HG03039 (cell line): ENCODE measurements at regions not wholly inside any gene's neighbourhood (a gene's known extent, or its start where the extent isn't known, plus 50 kb on each side); places are given as distances from the start of the nearest gene placed in this dataset.

Source experiments
- ATAC-seq: cut with Tn5 transposase; IDR thresholded peaks from one replicate; pipeline ENCODE4 v1.9.1; 2021; ENCODE audit warnings: mild to moderate bottlenecking, moderate library complexity; ENCODE audit not compliant: unreplicated experiment

DNA sequence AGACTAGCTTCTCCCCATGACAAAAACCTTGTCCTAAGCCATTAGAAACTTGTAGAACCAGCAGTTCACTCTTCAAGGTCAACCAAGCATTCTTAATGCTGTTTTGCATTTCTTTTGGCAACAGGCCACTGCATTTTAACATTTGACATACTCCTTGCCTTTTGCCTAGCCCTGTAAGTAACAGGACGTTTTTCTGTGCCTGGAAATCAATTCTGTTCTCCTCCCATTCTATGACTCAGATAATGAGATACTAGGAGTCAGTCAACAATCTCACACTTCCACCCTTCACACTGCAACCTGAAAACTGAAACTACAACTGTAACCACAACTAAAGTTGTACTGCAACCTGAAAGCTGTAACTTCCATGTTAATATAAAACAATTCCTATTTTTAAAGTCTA, 268.7 kb downstream of the MZT1 start:
- ATAC-seq: no peak

DNA sequence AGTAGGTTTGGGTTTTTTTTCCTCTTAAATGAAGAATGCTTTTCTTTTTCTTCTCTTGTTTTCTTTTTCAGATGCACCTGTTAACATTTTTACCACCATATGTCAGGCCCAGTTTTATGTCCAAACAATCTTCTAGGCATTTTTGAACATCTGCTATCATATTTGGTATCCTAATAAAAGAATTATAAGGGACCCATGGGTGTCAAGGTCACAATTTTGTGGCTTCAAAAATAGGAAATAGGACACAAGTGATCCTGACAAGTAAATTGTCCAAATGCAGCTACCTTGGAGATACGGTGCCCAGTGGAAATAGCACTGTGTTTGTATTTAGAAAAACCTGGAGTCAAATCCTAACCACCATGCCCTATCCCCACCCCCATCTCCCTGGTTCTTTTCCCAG, 270.3 kb downstream of the MZT1 start:
- ATAC-seq: no peak

DNA sequence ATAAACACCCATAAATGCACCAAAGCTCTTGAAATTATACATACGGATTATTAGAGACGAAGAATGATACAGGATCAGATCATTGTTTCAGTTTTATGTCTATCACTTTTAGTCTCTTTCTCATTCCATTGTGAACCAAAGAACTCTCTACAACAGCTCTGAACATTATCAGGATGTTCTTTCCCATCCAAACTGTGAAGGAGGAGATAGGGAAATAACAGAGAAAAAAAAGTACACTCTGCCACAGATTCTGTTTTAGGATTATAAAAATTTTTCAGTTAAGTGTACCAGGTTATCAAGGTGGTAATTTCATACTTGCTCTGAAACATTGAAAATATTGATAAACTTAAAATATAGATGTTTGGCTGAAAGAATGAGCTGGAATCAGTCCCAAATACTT, 270.9 kb downstream of the MZT1 start:
- ATAC-seq: no peak

DNA sequence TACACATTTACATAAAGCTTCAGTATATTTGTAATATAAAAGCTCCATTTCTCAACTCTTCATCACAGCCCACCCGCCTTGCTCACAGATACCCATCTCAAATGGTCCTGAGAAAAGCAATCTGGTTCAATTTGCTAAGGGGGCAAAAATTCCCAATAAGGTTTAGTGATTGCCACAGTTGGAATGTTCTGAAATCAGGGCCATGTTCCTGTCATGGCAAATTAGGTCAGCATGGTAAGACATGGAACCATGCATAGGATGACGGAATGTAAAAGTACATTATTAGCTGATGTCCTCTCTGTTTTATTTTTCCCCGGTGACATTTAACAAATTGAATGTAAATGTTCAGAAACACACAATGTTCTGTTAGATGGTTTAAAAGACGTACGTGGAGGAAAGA, 274.3 kb downstream of the MZT1 start:
- no peak for ATAC-seq

DNA sequence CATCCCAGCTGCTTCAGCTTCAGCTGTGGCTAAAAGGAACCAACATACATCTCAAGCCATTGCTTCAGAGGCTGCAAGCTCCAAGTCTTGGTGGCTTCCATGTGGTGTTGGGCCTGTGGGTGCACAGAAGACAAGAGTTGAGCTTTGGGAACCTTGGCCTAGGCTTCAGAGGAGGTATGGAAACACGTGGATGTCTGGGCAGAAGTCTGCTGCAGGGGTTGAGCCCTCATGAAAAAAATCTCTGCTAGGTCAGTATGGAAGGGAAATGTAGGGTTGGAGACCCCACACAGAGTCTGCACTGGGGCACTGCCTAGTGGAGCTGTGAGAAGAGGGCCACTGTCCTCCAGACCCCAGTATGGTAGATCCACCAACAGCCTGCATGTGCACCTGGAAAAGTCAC, 279.3 kb downstream of the MZT1 start:
- ATAC-seq: no peak

DNA sequence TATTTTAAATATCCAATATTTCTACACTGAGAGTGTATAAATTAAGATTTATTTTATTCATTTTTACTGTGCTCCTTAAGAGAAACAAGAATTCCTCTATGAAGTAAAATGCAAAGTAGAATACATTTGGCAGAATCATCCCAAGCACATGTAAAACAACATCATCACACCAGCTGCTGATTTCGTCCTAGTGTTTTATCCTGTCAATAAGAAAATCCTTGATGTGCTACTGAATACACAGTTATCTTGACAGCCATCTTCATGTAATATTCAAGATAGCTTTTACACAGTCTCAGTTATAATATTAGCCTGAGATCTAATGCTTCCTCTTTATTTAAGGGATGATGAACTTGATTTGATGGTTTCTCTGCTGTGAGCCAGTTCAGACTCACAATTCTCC, 282.4 kb downstream of the MZT1 start:
- ATAC-seq: no peak

DNA sequence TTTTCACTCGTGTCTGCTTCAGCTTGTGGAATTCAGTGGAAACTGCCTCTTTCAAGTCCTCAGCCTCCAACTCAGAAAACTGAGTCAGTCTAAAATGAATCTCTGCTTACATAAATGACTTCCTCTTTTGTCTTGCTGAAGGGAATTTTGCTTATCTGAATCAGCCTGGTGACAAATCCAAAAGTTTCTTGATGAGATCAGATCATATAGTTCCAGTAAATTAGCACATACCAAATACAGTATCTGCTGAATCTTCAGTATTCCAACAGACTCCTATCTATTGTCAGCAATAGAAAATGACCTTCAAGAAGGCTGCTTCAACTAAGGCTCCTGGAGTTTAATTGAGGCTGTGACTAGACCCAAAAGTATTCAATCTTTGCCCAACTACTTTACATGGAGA, 290.0 kb downstream of the MZT1 start:
- no peak for ATAC-seq

DNA sequence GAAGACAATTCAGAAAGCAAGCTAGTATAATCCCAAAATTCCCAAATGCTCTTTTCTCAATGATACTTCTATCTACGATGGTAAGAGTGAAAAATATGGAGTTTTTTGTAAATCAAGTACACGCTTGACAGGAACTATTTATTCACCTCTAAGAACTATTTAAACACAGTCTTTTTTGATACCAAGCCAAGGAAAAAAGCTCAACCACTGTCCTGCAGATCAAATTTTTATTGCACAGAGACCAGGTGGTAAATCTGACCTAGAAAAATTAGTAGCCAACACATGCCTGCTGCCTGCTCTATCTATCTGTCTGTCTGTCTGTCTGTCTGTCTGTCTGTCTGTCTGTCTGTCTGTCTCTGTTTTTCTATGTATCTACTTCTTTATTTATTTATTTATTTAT, 292.2 kb downstream of the MZT1 start:
- no peak for ATAC-seq

DNA sequence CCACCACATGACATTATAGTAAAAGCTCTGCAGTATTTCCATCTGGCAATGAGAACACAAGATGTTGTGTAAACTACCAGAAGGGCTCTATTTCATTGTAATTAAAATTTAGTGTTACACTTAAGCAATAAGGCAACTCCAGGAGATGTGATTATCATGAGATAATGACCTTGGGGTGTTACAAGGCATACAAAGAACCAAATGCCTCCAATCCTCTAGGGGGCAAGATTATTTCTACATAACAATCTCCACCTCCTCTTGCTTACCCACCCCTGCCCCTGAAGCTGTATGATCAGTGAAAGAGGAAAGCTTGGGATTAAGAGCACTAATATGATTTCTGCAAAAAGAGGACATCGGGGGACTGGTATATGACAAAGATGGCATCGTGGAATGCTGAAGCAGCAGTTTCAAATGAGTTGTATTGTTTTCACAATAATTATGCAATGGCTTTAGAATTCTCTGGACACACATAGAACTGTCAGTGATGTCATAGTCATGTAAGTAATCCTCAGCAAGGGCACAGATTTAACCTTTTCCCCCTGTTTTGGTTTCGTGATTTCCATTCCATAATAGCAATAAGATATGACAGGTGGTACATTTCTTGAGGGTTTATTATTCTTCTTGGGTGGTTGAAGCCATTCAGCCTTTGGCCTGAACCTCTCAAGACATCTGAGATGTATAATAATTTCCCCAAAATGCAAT, 295.3 kb downstream of the MZT1 start:
- no peak for ATAC-seq

DNA sequence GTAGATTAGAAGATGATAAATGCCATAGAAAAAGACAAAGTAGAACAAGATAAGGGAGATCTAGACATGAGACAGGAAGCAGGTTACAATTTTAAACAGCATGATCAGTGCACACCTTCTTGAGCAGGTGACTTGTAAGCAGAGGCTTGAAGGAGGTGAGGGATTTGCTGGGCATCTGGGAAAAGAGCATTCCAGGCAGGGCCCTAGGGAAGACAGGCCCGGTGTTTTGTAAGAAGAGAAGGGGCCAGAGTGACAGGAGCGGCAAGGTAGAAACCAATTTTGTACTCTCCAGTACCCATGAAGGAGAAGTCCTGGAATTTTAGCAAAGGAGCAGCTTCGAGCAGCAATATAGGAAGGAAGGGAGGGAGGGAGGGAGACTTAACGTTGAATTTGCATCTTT, 296.5 kb downstream of the MZT1 start:
- ATAC-seq: no peak

DNA sequence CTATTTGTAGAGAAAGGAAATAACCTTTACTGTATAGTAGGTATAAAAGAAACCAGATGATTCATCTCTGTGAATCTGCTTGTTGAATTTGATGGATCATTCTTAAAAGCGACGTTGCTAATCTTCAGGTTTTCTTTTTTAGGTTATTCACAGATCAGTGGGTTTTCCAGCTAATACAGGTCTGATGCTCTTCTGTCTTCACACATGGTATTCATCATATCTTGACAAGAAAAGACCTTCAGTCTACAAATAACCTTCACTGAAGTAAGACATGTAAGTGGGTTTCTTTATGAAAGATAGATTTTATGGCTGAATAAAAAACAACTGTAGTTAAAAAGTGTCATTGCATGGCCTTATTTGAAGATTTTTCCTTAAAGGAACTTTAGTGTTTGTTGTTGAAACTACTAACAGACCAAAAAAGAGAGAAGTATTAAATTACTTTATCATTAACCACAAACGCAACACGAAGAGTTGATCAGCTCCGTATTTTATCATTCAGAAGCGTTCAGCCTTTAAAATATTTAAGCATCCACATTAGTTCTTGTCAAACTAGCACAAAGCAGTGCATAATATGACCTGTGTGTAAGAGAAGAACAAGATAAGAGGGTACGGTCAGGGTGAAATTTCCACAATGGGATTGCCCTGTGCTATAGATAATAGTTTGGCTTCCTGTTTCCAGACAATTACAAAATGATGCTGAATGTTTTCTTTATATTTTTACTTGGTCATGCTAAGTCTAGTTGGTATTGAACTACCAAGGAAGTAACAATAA, 299.5 kb downstream of the MZT1 start:
- no peak for ATAC-seq

DNA sequence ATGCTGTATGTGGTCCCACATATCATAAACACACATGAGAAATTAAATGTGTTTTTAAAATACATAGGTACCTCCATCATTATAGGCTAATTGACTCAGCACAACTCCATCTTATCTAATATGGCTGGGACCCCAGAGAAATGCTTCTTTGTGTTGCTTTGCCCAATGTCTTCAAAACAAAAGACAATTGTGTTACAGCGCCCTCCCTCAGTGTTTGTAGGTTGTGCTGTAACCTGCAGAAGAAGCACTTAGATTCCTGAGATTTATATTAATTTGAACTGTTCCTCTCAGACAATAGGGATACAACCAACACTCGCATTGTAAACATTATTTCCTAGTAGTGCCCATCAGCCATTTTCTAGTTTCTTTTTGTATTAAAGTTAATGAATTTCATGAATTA, 303.4 kb downstream of the MZT1 start:
- ATAC-seq: no peak

DNA sequence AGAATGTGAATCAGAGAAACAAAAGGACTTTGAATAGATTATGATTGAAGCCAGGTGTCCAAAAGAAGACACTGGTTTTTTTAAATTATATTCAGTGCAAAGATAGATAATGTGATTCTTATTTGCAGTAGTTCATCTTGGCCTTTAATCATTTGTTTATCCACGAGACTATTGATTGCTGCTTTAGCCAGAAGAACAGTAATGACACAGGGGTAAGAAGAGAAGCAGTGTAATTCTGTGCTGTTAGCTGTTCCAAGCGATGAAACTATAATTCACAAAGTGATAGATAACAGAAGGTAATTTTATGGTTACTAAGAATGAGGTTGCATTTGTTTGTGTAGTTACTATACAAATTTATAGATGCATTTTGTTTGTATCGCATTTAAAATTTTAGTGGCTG, 311.6 kb downstream of the MZT1 start:
- no peak for ATAC-seq

DNA sequence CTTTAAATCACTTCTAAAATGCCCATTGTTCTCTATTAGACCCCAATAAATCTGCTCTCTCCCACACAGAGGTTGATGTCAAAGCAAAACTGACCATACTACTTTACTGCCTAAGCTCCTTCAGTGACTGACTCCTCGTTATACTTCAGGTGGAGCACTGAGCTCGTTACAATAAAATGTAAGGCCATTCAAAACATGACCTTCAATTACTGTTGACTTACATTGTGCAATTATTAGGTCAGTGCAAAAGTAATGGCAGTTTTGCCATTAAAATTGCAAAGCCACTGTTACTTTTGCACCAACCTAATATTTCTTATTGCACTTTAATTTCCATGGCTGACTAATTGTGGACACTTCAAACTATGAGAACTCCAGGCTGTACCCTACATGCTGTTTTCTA, 314.9 kb downstream of the MZT1 start:
- ATAC-seq: no peak

DNA sequence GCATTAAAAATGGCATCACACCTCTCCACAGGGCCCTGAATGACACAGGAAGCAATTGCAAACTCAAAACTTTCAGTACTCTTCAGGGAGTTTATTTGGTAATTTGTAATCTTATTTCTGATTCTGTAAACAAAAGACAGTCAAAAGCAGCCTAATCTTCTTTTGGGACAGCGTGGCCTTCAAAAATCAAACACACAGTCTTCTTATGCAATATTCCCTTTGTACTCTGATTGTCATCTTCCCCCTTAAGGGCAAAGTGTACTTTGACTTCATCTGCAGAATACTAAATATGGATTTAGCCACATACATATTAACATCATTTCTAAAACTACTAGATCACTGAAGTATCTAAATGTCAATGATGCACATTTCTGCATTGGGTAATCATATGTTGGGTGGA, 322.0 kb downstream of the MZT1 start:
- no peak for ATAC-seq

DNA sequence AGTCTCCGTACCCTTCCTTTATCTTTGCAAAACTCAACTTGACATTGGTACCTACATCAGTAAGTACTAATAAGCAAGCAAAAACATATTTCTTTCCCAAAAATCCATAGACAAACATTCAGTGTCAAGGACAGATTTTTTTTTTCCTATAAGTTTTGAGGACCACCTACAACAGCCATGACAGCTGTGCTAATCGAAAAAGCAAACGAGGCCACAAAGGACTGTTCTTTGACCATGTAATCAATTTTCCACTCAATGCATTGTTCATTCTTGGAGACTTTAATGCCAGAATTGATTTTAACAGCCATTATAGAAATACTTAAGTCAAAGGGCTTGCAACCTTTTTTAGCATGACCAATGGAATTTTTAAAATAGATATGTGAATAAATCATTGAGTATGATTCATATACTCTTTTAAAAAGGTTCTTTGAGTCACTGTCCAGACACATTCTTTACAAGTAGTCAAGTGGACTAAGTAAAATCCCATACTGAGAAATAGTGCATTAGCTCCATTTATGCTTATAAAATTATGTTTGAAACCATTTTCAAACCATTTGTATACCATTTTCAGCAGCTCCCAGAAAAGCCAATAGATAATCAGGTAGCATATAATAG, 323.9 kb downstream of the MZT1 start:
- no peak for ATAC-seq

DNA sequence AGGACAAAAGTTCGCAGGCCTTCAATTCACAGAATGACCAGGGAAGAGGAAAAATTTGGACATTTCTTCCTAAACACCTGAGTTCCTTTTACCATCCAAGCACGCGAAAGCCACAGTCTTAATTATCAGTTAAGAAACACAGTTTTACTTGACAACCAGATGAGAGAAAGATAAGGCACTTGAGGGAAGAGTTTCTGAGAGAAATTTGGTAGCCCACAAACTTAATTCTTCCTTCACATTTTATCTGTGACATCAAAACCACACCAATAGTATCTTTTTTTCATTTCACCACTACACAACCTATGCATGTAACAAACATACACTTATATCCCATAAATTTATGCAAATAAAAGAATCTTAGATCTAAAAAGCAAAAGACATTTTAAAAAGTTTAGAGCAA, 326.6 kb downstream of the MZT1 start:
- ATAC-seq: no peak

DNA sequence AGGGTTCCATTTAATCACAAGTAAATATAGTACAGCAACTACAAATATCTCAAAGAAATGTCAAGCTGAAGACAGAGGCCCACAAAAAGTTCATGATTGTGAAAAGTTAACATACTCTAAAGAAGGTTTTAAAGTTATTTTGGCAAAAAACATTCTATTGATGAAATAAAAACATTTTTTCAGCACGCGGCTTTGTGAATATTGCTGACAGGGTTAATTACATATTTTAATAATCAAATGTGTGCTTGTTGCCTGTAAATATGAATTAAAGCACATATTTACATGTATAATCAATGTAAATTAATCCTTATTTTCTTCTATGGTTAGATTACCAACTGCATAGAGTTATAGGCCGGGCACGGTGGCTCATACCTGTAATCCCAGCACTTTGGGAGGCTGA, 328.1 kb downstream of the MZT1 start:
- no peak for ATAC-seq

DNA sequence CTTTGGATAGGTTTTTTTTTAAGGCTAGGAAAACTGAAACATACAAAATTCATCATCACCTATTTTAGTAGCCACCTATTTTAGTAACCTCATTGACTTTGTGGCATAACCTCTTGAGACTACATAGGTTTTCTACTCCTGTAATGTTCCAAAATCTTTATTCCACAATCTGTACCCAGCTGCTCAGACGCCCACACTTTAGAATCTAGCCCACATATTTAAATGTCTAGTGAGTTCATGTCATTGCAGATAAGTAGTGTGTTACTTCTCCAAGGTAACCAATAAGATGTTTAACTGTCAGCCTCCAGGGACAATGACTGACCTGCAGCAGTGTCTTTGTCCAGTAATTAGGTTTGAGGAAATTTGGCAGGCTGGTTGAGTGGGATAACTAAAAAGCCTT, 330.2 kb downstream of the MZT1 start:
- no peak for ATAC-seq

DNA sequence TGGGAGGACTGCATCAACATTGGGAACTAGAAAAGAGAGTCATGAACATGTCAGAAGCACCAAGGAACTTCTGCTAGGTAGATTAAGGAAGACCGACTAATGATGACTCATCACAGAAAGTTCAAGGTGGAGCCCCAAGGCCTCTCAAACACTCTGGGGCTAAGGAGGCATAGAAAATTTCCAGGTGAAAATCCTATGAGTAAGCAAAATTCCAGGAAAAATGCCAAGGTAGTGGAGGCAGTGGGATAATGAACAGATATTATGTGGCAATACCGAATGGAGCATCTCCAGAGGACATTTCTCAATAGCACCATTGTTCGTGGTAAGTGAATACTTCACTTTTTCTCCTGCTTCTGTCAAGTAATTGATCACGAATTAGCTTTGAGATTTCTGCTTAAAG, 336.5 kb downstream of the MZT1 start:
- ATAC-seq: no peak

DNA sequence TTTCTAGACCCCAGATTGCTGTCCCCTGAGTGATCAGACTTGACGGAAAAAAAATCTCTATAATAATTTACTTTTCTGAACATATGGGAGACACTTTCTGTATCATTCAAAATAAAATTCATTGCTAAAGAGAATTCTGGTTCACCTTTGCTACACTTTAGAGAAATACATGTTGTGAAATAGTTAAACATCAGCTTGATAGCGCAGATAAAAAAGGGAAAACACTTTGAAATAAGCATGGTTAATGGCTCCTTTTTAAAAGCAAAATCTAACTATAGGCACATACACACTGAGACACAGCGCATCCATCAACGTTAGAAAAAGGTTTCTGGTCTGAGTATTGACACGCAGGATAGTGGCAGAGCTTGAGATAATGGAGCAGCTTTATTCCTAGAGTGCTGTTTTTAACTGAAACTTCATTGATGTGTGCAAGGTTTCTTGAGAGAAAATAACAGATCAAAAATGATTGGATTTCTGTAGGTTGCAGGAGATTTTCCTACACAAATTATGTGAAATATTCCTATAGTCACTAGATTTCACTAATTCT, 341.2 kb downstream of the MZT1 start:
- ATAC-seq: no peak

DNA sequence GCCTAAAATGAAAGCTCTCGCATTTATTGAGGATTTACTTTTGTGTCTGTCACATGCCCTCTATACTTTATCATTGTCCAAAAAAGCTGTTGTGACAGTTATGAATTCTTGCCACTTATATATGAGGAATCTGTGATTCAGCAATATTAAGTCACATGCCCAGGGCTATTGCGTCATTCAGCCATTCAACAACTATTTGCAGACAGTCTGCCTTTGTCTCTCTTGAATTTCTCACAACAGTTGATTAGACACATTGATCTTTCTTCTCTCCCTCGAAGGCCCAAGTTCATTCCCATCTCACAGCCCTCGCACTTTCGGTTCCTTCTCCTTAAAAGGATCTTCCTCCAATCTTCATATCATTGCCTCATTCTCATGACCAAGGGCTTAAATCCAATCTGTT, 342.6 kb downstream of the MZT1 start:
- no peak for ATAC-seq
